GM12878 (cell line): ENCODE measurements at regions not wholly inside any gene's neighbourhood (a gene's known extent, or its start where the extent isn't known, plus 50 kb on each side); places are given as distances from the start of the nearest gene placed in this dataset.

ENCODE experiments used
- ATAC-seq: fragments of 200-7000 bp; cut with Tn5 transposase; 3 replicates; pipeline ENCODE4 v1.9.1; 2020; ENCODE audit warnings: mild to moderate bottlenecking, moderate library complexity
- BruUV-seq: library from RNA; stranded (reverse); fragments of 400-500 nt; replicated peaks from 2 replicates; lab custom pipeline; 2021; lab: Mats Ljungman, UMichigan
- CTCF ChIA-PET: fragments of 300-600 bp; sonication (Branson Sonifier 250); formaldehyde crosslinking; extraction: SDS; loops from one replicate; lab custom pipeline; 2021; ENCODE audit warnings: inconsistent platforms; lab: Yijun Ruan, JAX
- POLR2A ChIA-PET: fragments of 350-600 bp; formaldehyde crosslinking; extraction: SDS; loops from one replicate; lab custom pipeline; 2021; ENCODE audit warnings: inconsistent platforms; lab: Charles Lee
- RAD21 ChIA-PET: fragments of 300-600 bp; sonication (Branson Sonifier 250); formaldehyde crosslinking; loops from one replicate; lab custom pipeline; 2023; ENCODE audit warnings: antibody characterized with exemption; ENCODE audit not compliant: unreplicated experiment; lab: Charles Lee
- SMC1A ChIA-PET: fragments of 300-600 bp; sonication (Branson Sonifier 250); formaldehyde crosslinking; loops from one replicate; lab custom pipeline; 2023; ENCODE audit not compliant: unreplicated experiment, uncharacterized antibody; lab: Charles Lee
- DNase-seq: peaks from one replicate; pipeline ENCODE4 v3.0.0-alpha.2; 2011; ENCODE audit warnings: low read depth, low spot score
- FAIRE-seq: peaks from 3 replicates; lab custom pipeline; 2011; peaks lifted over from hg19 to GRCh38; lab: Jason Lieb, UNC
- H2AFZ ChIP-seq: 2 replicates; pipeline ENCODE4 v1.6.0; 2011; ENCODE audit warnings: low read depth, low read length, control low read depth; ENCODE audit not compliant: control insufficient read depth
- H3K27ac ChIP-seq: 2 replicates; pipeline ENCODE4 v1.5.1; 2011; ENCODE audit warnings: control low read depth; ENCODE audit not compliant: control insufficient read depth, insufficient read depth
- H3K27me3 ChIP-seq, 2 experiments: replicated peaks in 1 of 2; 2 replicates each; pipeline versions ENCODE4 v1.6.0 to v1.6.1; 2011; ENCODE audit warnings: low read length in 1 of 2; ENCODE audit not compliant: control insufficient read depth in 2 of 2, insufficient read depth in 2 of 2
- H3K36me3 ChIP-seq, 2 experiments: 2 replicates each; pipeline ENCODE4 v1.5.1; 2011; ENCODE audit warnings: low read length in 1 of 2; ENCODE audit not compliant: control insufficient read depth in 2 of 2, insufficient read depth in 2 of 2
- H3K4me1 ChIP-seq: 2 replicates; pipeline ENCODE4 v1.6.1; 2011; ENCODE audit warnings: mild to moderate bottlenecking, low read length, moderate library complexity, mixed read lengths; ENCODE audit not compliant: control insufficient read depth, insufficient read depth
- H3K4me2 ChIP-seq: 2 replicates; pipeline ENCODE4 v1.6.0; 2011; ENCODE audit warnings: control low read depth; ENCODE audit not compliant: control insufficient read depth, insufficient read depth
- H3K4me3 ChIP-seq: fragments of 200-600 bp; sonication (generic); 2 replicates; pipeline ENCODE4 v1.5.1; 2016
- H3K79me2 ChIP-seq: 2 replicates; pipeline ENCODE4 v1.6.0; 2011; ENCODE audit warnings: low read length; ENCODE audit not compliant: control insufficient read depth, insufficient read depth
- H3K9ac ChIP-seq: 2 replicates; pipeline ENCODE4 v1.8.0; 2011; ENCODE audit warnings: low read length, control low read depth, mixed read lengths; ENCODE audit not compliant: control insufficient read depth, insufficient read depth
- H3K9me3 ChIP-seq: replicated peaks from 3 replicates; pipeline ENCODE4 v1.5.1; 2011; ENCODE audit warnings: mild to moderate bottlenecking, low read length; ENCODE audit not compliant: control insufficient read depth, insufficient read depth
- H4K20me1 ChIP-seq: 2 replicates; pipeline ENCODE4 v1.6.0; 2011; ENCODE audit not compliant: control insufficient read depth, insufficient read depth
- ATF7 ChIP-seq: fragments of 450-650 bp; IDR thresholded peaks from 2 replicates; pipeline ENCODE4 v1.6.1; 2016; ENCODE audit warnings: low read depth, mild to moderate bottlenecking
- BACH1 ChIP-seq: fragments of 450-650 bp; IDR thresholded peaks from 2 replicates; pipeline ENCODE4 v1.6.1; 2017; ENCODE audit warnings: mild to moderate bottlenecking, borderline replicate concordance
- BCL11A ChIP-seq: IDR thresholded peaks from 2 replicates; pipeline ENCODE4 v1.6.1; 2011; ENCODE audit warnings: low read depth, low read length
- BHLHE40 ChIP-seq, 2 experiments: fragments of 450-650 bp in 1 of 2; IDR thresholded peaks; 2 replicates each; pipeline ENCODE4 v1.6.1; 2011 to 2017; ENCODE audit warnings: low read depth in 2 of 2, borderline replicate concordance in 1 of 2, improper control_type of control experiment in 1 of 2, low read length in 1 of 2, mild to moderate bottlenecking in 1 of 2
- FOXM1 ChIP-seq: IDR thresholded peaks from 2 replicates; pipeline ENCODE4 v1.6.1; 2012; ENCODE audit warnings: low read depth, mild to moderate bottlenecking, inconsistent platforms, low read length, moderate library complexity
- IRF5 ChIP-seq: fragments of 450-650 bp; IDR thresholded peaks from 2 replicates; pipeline ENCODE4 v1.6.1; 2017; ENCODE audit warnings: borderline replicate concordance
- MEF2A ChIP-seq: IDR thresholded peaks from 2 replicates; pipeline ENCODE4 v1.6.1; 2011; ENCODE audit warnings: low read depth, mild to moderate bottlenecking, low read length, moderate library complexity; ENCODE audit not compliant: insufficient read depth
- MTA2 ChIP-seq: fragments of 450-650 bp; IDR thresholded peaks from 2 replicates; pipeline ENCODE4 v1.6.1; 2016; ENCODE audit warnings: low read depth, mild to moderate bottlenecking, moderate library complexity
- MYB ChIP-seq: fragments of 150-350 bp; IDR thresholded peaks from 2 replicates; pipeline ENCODE4 v1.6.1; 2014; ENCODE audit warnings: mild to moderate bottlenecking, low read depth, low read length, borderline replicate concordance
- NR2F1 ChIP-seq: fragments of 450-650 bp; conservative IDR thresholded peaks from 2 replicates; pipeline ENCODE4 v1.6.1; 2017; ENCODE audit warnings: mild to moderate bottlenecking
- RB1 ChIP-seq: fragments of 450-650 bp; formaldehyde crosslinking; IDR thresholded peaks from 2 replicates; pipeline ENCODE4 v1.6.1; 2017; ENCODE audit warnings: mild to moderate bottlenecking, borderline replicate concordance
- RCOR1 ChIP-seq: conservative IDR thresholded peaks from 2 replicates; pipeline ENCODE4 v1.6.1; 2012; ENCODE audit warnings: low read depth, low read length, improper control_type of control experiment
- RELB ChIP-seq: fragments of 450-650 bp; IDR thresholded peaks from 2 replicates; pipeline ENCODE4 v1.6.1; 2017; ENCODE audit warnings: low read depth, mild to moderate bottlenecking, moderate library complexity
- SMAD1 ChIP-seq: fragments of 450-650 bp; IDR thresholded peaks from 2 replicates; pipeline ENCODE4 v1.6.1; 2018; ENCODE audit warnings: mild to moderate bottlenecking, low read depth; ENCODE audit not compliant: partially characterized antibody
- SREBF1 ChIP-seq: IDR thresholded peaks from 2 replicates; pipeline ENCODE4 v1.6.1; 2012; ENCODE audit warnings: mild to moderate bottlenecking, low read length
- WRNIP1 ChIP-seq: IDR thresholded peaks from 2 replicates; pipeline ENCODE4 v1.6.1; 2011; ENCODE audit warnings: low read depth, low read length, improper control_type of control experiment, borderline replicate concordance
- YBX1 ChIP-seq: fragments of 450-650 bp; IDR thresholded peaks from 2 replicates; pipeline ENCODE4 v1.6.1; 2016; ENCODE audit warnings: antibody characterized with exemption
- ZBTB33 ChIP-seq: fragments of 450-650 bp; IDR thresholded peaks from 2 replicates; pipeline ENCODE4 v1.6.1; 2017; ENCODE audit warnings: mild to moderate bottlenecking
- WGBS: methylation state at CpG from one replicate; pipeline ENCODE4 v1.1.6; 2016; ENCODE audit warnings: low lambda C conversion rate; ENCODE audit not compliant: insufficient replicate concordance, insufficient coverage; ENCODE audit errors: missing lambda C conversion rate; 5-methylcytosine and 5-hydroxymethylcytosine counted together
- in situ Hi-C: fragments of 300-500 bp; cut with MboI; formaldehyde crosslinking; loops from 9 replicates; pipeline ENCODE4 v1.14.3; 2018; ENCODE audit warnings: mixed read lengths
- intact Hi-C: fragments of 100-400 bp; cut with micrococcal nuclease; formaldehyde crosslinking; loops from one replicate; pipeline ENCODE4 v1.14.2; 2022; ENCODE audit not compliant: unreplicated experiment

GRCh38 chr6:125363039-125363823, 61.5 kb upstream of the HDDC2 start (continued):
- TF ChIP-seq RELB (no peak), SMAD1 (no peak), MEF2A (no peak), ZBTB33 (no peak), IRF5 (no peak)

GRCh38 chr6:125363824-125364165, 62.0 kb upstream of the HDDC2 start:
- SMC1A ChIA-PET = no interaction called here
- BruUV-seq = no TSS peak
- intact Hi-C loops = no loop called here
- no peak overlapping the region for H3K4me3 ChIP-seq
- DNase-seq = no peak
- in situ Hi-C loops = no loop called here
- no peaks in the 10 kb centered on the region for H4K20me1 ChIP-seq
- H2AFZ ChIP-seq = no peak overlapping the region
- WGBS = 69% methylated on average over 9 of the region's 9 CpGs
- POLR2A ChIA-PET = no interaction called here
- H3K79me2 ChIP-seq = no peaks in the 10 kb centered on the region
- no peak overlapping the region for H3K27ac ChIP-seq
- no peaks in the 10 kb centered on the region for H3K4me1 ChIP-seq
- CTCF ChIA-PET = no interaction called here
- RAD21 ChIA-PET = no interaction called here
- FAIRE-seq = no peak
- H3K27me3 ChIP-seq = peaks cover 8 to 9% of the 10 kb centered on the region in 2 experiments
- H3K4me2 ChIP-seq = no peak overlapping the region
- H3K36me3 ChIP-seq = no peaks in the 10 kb centered on the region
- H3K9ac ChIP-seq = no peak overlapping the region
- no peak for ATAC-seq
- H3K9me3 ChIP-seq = no peaks in the 10 kb centered on the region
- TF ChIP-seq SREBF1 (no peak), BHLHE40 (IDR thresholded peaks at IDR 0.05; ENCODE audit: borderline replicate concordance in 1 of 2, low read depth in 2 of 2, low read length in 1 of 2) (no peak), BACH1 (no peak), FOXM1 (no peak), MYB (no peak), RCOR1 (no peak), BCL11A (no peak), ATF7 (no peak), YBX1 (no peak), WRNIP1 (no peak), RB1 (no peak), MTA2 (no peak), NR2F1 (no peak), SMAD1 (no peak)
